Coronary artery (tissue), 2 donors: ENCODE measurements at regions not wholly inside any gene's neighbourhood (a gene's known extent, or its start where the extent isn't known, plus 50 kb on each side); places are given as distances from the start of the nearest gene placed in this dataset.

Source experiments
- DNase-seq: peaks from one replicate; pipeline ENCODE4 v3.0.0-alpha.2; 2017; ENCODE audit warnings: low spot score
- H3K27ac ChIP-seq, 2 donors: fragments of 200-600 bp; sonication (generic); one replicate each; pipeline ENCODE4 v1.5.1; 2016 to 2019
- H3K4me3 ChIP-seq: fragments of 200-600 bp; sonication (generic); 2 replicates; pipeline ENCODE4 v1.5.1; 2016; ENCODE audit warnings: mild to moderate bottlenecking, moderate library complexity
- CTCF ChIP-seq: fragments of 200-600 bp; sonication (generic); IDR thresholded peaks from one replicate; pipeline ENCODE4 v1.5.1; 2019; ENCODE audit warnings: antibody characterized with exemption

DNA sequence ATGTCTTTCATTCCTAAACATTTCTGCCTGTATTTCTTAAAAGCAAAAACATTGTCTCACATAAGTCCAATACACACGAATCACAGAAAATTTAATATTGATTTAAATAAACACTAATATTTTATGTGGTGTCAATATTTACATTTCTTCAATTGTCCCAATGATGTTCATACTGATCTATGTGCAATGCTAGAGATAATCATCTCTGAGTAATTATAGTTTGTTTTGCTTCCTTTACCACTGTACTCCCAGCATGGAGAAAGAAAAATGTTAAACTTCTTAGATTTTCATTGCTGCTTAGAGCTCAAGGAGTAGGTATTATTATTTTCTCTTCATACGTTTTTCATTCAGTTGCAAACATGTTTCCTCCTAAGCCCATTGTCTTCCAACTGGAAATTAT is 434.2 kb upstream of the PRR20A start:
- no peak for DNase-seq
- TF ChIP-seq CTCF, result no peak
- Histone ChIP-seq H3K4me3 (no peak overlapping the region), H3K27ac (no peak overlapping the region)

DNA sequence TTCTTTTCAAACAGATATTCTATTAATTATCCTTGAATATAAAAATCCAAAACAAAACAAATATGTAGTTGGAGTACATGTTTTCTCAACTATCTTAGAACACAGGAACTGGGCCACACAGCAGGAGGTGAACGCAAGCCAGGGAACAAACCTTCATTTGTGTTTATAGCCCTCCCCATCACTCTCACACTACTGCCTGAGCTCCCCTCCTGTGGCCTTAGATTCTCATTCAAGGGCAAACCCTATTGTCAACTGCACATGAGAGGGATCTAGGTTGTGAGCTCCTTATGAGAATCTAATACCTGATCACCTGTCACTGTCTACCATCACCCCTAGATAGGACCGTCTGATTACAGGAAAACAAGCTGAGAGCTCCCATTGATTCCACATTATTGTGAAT is 427.1 kb upstream of the PRR20A start:
- DNase-seq, result no peak
- Histone ChIP-seq H3K4me3 (no peak overlapping the region), H3K27ac (no peak overlapping the region)
- no peak for TF ChIP-seq CTCF

DNA sequence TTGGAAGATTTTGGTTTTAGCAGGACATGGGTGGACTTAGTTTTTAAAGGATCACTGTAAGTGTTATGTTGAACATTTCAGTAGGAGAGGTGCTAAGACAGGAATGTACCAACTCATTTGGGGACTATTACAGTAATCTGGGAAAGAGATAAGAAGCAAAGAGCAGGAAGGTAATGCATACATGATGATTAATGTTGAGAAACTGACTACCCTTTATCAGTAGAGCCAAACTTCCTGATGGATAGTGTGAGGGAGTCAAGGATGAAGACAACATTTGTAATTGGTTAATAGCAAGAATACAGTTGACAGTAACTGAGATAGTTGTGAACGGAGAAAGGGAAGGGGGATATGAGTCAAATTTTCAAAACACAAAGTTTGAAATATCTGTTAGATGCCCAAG is 421.9 kb upstream of the PRR20A start:
- Histone ChIP-seq H3K27ac (no peak overlapping the region), H3K4me3 (no peak overlapping the region)
- TF ChIP-seq CTCF, result no peak
- DNase-seq, result no peak

DNA sequence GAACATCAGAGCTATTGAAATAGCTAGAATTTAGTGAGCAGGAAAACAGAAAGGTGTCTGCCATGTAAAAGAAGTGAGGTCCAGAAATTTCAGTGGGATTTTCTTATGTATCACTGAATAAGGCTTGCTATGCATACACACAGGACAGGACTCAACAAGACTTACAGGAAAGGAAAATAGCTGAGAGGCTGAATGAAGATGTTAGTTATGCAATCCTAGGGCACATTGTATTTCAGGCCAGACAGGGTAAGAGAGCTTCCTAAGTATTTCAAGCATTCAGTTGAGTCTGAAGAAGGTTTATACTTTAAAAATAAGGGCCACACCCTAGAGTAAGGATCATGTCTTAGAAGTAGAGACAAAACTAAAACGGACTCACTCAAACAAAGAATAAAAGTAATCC is 419.9 kb upstream of the PRR20A start:
- no peak overlapping the region for H3K4me3 ChIP-seq
- TF ChIP-seq CTCF, result no peak
- H3K27ac ChIP-seq, result no peak overlapping the region
- DNase-seq, result no peak

GRCh38 chr13:56735537-56735942 is 405.2 kb upstream of the PRR20A start:
- Histone ChIP-seq H3K27ac (no peak overlapping the region), H3K4me3 (no peak overlapping the region)
- no peak for TF ChIP-seq CTCF
- DNase-seq, result no peak

DNA sequence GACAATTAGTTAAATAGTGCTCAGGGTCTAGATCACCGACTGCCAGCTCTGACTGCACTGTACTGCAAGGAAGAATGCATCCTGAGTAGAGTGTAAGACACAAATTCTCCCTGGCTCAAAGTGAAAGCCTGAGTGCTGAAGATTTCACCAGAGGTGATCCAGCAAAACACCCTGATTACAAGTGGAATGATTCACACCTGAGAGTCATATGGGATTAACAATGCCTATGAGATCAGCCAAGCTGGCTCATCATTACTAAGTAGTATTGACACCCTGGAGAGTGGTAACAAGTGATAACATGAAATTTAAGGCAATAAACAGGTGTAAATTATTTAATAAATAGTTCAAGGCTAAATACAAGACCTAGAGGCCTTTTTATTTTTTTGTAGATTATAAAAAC is 403.8 kb upstream of the PRR20A start:
- no peak overlapping the region for H3K4me3 ChIP-seq
- TF ChIP-seq CTCF, result no peak
- DNase-seq, result no peak
- H3K27ac ChIP-seq, result no peak overlapping the region

GRCh38 chr13:56752636-56753035 is 388.1 kb upstream of the PRR20A start:
- DNase-seq, result no peak
- no peak for TF ChIP-seq CTCF

More at GRCh38 chr13:56752636-56753035, 388.1 kb upstream of the PRR20A start:
- H3K27ac ChIP-seq, result no peak overlapping the region
- H3K4me3 ChIP-seq, result no peak overlapping the region
